SK-N-SH treated with all-trans-retinoic acid at 6 μM for 48 hours (cell line): ENCODE measurements at regions not wholly inside any gene's neighbourhood (a gene's known extent, or its start where the extent isn't known, plus 50 kb on each side); places are given as distances from the start of the nearest gene placed in this dataset.
"Not testable (repeated sequence)": the region's sequence is repeated elsewhere in the genome, so short reads cannot be mapped to it uniquely, and the experiment has no call there.

Experiments used
- ATAC-seq: fragments of 200-7000 bp; cut with Tn5 transposase; 3 replicates; pipeline ENCODE4 v1.9.1; 2020; ENCODE audit warnings: mild to moderate bottlenecking, moderate library complexity
- CSDC2 ChIP-seq: fragments of 250-450 bp; sonication (Bioruptor Pico); IDR thresholded peaks from 2 replicates; pipeline ENCODE4 v1.5.0; 2020; ENCODE audit warnings: mild to moderate bottlenecking, moderate library complexity
- GLIS3 ChIP-seq: fragments of 250-450 bp; sonication (Bioruptor Pico); IDR thresholded peaks from 2 replicates; pipeline ENCODE4 v1.5.0; 2020; ENCODE audit warnings: mild to moderate bottlenecking, moderate library complexity
- ISL1 ChIP-seq: fragments of 250-450 bp; sonication (Bioruptor Pico); IDR thresholded peaks from 2 replicates; pipeline ENCODE4 v2.1.2; 2022; ENCODE audit warnings: mild to moderate bottlenecking, moderate library complexity
- PPARA ChIP-seq: fragments of 250-450 bp; sonication (Bioruptor Pico); IDR thresholded peaks from 2 replicates; pipeline ENCODE4 v1.5.0; 2020; ENCODE audit warnings: mild to moderate bottlenecking, borderline replicate concordance
- RARB ChIP-seq: fragments of 250-450 bp; sonication (Bioruptor Pico); IDR thresholded peaks from 2 replicates; pipeline ENCODE4 v1.8.0; 2021; ENCODE audit warnings: mild to moderate bottlenecking, moderate library complexity
- SNAI2 ChIP-seq: fragments of 250-450 bp; sonication (Bioruptor Pico); IDR thresholded peaks from 2 replicates; pipeline ENCODE4 v1.5.0; 2020; ENCODE audit warnings: mild to moderate bottlenecking, moderate library complexity
- TCF4 ChIP-seq: fragments of 250-450 bp; sonication (Bioruptor Pico); IDR thresholded peaks from 2 replicates; pipeline ENCODE4 v1.8.0; 2021; ENCODE audit warnings: mild to moderate bottlenecking, moderate library complexity, borderline replicate concordance
- TOX ChIP-seq: fragments of 250-450 bp; sonication (Bioruptor Pico); IDR thresholded peaks from 2 replicates; pipeline ENCODE4 v1.8.0; 2021; ENCODE audit warnings: mild to moderate bottlenecking, moderate library complexity, borderline replicate concordance
- TSHZ2 ChIP-seq: fragments of 250-450 bp; sonication (Bioruptor Pico); IDR thresholded peaks from 2 replicates; pipeline ENCODE4 v1.5.0; 2020; ENCODE audit warnings: mild to moderate bottlenecking, moderate library complexity
- ZC3H10 ChIP-seq: fragments of 250-450 bp; sonication (Bioruptor Pico); IDR thresholded peaks from 2 replicates; pipeline ENCODE4 v1.5.1; 2021; ENCODE audit warnings: mild to moderate bottlenecking, moderate library complexity
- ZFP3 ChIP-seq: fragments of 250-450 bp; sonication (Bioruptor Pico); IDR thresholded peaks from 2 replicates; pipeline ENCODE4 v1.5.0; 2020; ENCODE audit warnings: mild to moderate bottlenecking, moderate library complexity
- ZFP30 ChIP-seq: fragments of 450-650 bp; formaldehyde crosslinking; IDR thresholded peaks from 2 replicates; pipeline ENCODE4 v1.5.0; 2022; ENCODE audit warnings: mild to moderate bottlenecking, moderate library complexity
- ZNF565 ChIP-seq: fragments of 450-650 bp; formaldehyde crosslinking; conservative IDR thresholded peaks from 2 replicates; pipeline ENCODE4 v1.5.0; 2020; ENCODE audit warnings: low read depth, mild to moderate bottlenecking, moderate library complexity
- ZNF70 ChIP-seq: fragments of 450-650 bp; formaldehyde crosslinking; IDR thresholded peaks from 2 replicates; pipeline ENCODE4 v1.5.0; 2020; ENCODE audit warnings: mild to moderate bottlenecking, moderate library complexity
- ZNF8 ChIP-seq: fragments of 450-650 bp; formaldehyde crosslinking; IDR thresholded peaks from 2 replicates; pipeline ENCODE4 v1.5.0; 2020; ENCODE audit warnings: mild to moderate bottlenecking, moderate library complexity
- TF ChIP-seq, protein P1 (sequence below): fragments of 250-450 bp; sonication (Bioruptor Pico); IDR thresholded peaks from 2 replicates; pipeline ENCODE4 v1.8.0; 2020; ENCODE audit warnings: mild to moderate bottlenecking, moderate library complexity, borderline replicate concordance
- TF ChIP-seq, protein P2 (sequence below): fragments of 250-450 bp; sonication (Bioruptor Pico); IDR thresholded peaks from 2 replicates; pipeline ENCODE4 v1.5.1; 2021; ENCODE audit warnings: mild to moderate bottlenecking, moderate library complexity
- TF ChIP-seq, protein P3 (sequence below): fragments of 250-450 bp; sonication (Bioruptor Pico); IDR thresholded peaks from 2 replicates; pipeline ENCODE4 v1.8.0; 2021; ENCODE audit warnings: low read depth, mild to moderate bottlenecking, moderate library complexity, borderline replicate concordance

DNA sequence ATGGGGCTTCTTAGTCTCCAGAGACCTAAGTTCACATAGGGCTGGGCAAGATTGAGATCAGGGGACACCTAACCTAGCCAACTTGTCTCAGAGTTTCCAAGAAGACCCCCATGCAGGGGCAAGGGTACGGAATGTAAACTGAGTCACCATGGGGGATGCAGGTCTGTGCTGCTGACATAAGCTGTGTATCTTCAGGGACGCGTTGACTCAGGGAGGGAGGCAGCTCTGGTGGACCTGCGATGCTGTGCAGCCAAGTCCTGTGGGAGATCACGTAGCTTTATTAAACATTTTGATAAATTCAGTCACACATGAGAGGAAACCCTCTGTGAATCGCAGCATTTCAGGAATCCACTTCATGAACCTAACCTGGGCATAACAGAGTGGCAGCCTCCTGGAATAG, 216.0 kb downstream of the ANKRD30B start (continued):
- TF ChIP-seq TSHZ2 (CRISPR knock-in tag), result no peak
- TF ChIP-seq GLIS3, result no peak

- no peak for ATAC-seq
- TF ChIP-seq ISL1 (CRISPR knock-in tag) (no peak), ZC3H10 (CRISPR knock-in tag) (no peak), GLIS3 (no peak), ZFP3 (CRISPR knock-in tag) (no peak), RARB (CRISPR knock-in tag) (no peak), ZNF565 (CRISPR knock-in tag) (no peak), TOX (no peak)
- TF ChIP-seq, protein P1, sequence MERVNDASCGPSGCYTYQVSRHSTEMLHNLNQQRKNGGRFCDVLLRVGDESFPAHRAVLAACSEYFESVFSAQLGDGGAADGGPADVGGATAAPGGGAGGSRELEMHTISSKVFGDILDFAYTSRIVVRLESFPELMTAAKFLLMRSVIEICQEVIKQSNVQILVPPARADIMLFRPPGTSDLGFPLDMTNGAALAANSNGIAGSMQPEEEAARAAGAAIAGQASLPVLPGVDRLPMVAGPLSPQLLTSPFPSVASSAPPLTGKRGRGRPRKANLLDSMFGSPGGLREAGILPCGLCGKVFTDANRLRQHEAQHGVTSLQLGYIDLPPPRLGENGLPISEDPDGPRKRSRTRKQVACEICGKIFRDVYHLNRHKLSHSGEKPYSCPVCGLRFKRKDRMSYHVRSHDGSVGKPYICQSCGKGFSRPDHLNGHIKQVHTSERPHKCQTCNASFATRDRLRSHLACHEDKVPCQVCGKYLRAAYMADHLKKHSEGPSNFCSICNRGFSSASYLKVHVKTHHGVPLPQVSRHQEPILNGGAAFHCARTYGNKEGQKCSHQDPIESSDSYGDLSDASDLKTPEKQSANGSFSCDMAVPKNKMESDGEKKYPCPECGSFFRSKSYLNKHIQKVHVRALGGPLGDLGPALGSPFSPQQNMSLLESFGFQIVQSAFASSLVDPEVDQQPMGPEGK (CRISPR knock-in tag), result no peak
Observed at GRCh38 chr18:14964406-14964805, 216.4 kb downstream of the ANKRD30B start.

DNA sequence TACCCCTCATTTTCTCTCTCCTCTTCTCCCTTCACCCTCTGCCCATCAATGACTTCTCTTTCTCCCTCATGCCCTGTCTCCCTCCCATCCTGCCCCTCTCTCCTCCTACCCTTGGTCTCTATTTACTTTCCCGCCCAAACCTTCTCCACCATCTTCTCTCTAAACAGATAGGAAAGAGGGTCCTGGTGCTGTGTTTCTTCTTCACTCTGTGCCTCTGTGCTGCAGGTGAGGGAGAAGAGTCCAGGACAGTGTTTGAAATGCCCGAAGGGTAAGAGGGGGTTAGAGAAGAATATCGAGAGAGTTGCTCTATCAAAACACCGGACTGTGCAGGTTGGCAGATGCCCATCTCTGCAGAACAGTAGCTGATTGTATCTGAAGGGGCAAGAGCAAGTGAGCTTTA, 217.0 kb downstream of the ANKRD30B start:
- ATAC-seq, result not testable (repeated sequence)

GRCh38 chr18:14965553-14965952, 217.6 kb downstream of the ANKRD30B start:
- TF ChIP-seq CSDC2 (CRISPR knock-in tag) (no peak), ZFP30 (CRISPR knock-in tag) (no peak)
- ATAC-seq, result no peak

DNA sequence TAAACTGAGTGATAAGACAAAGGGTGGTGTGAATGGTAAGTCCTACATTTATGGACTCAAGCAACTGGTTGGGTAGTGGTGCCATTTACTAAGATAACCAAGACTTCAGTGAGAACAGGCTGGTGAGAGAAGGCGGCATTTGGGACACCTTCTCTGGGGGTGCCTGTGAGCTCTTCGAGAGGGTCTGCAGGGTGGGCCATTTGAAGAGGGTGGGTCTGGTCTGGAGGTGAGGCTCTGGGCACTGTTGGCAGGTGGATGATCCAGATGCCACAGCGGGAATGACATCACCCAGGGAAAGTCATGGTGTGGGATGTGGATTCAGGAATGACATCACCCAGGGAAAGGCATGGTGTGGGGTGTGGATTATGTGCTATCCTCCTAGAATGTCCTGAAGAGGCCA, 219.3 kb downstream of the ANKRD30B start:
- ATAC-seq, result not testable (repeated sequence)

- TF ChIP-seq ZFP30 (CRISPR knock-in tag), result no peak
- no peak for TF ChIP-seq ZNF565 (CRISPR knock-in tag)
- no peak for TF ChIP-seq GLIS3
- no peak for TF ChIP-seq PPARA (CRISPR knock-in tag)
- TF ChIP-seq ZNF8 (CRISPR knock-in tag), result no peak
- TF ChIP-seq, protein P2, sequence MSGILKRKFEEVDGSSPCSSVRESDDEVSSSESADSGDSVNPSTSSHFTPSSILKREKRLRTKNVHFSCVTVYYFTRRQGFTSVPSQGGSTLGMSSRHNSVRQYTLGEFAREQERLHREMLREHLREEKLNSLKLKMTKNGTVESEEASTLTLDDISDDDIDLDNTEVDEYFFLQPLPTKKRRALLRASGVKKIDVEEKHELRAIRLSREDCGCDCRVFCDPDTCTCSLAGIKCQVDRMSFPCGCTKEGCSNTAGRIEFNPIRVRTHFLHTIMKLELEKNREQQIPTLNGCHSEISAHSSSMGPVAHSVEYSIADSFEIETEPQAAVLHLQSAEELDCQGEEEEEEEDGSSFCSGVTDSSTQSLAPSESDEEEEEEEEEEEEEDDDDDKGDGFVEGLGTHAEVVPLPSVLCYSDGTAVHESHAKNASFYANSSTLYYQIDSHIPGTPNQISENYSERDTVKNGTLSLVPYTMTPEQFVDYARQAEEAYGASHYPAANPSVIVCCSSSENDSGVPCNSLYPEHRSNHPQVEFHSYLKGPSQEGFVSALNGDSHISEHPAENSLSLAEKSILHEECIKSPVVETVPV (CRISPR knock-in tag), result no peak
- TF ChIP-seq TOX, result no peak
- TF ChIP-seq ZC3H10 (CRISPR knock-in tag), result no peak
- TF ChIP-seq SNAI2 (CRISPR knock-in tag), result no peak
- no peak for TF ChIP-seq ZNF70 (CRISPR knock-in tag)
- TF ChIP-seq TCF4 (CRISPR knock-in tag), result no peak
- TF ChIP-seq, protein P3, sequence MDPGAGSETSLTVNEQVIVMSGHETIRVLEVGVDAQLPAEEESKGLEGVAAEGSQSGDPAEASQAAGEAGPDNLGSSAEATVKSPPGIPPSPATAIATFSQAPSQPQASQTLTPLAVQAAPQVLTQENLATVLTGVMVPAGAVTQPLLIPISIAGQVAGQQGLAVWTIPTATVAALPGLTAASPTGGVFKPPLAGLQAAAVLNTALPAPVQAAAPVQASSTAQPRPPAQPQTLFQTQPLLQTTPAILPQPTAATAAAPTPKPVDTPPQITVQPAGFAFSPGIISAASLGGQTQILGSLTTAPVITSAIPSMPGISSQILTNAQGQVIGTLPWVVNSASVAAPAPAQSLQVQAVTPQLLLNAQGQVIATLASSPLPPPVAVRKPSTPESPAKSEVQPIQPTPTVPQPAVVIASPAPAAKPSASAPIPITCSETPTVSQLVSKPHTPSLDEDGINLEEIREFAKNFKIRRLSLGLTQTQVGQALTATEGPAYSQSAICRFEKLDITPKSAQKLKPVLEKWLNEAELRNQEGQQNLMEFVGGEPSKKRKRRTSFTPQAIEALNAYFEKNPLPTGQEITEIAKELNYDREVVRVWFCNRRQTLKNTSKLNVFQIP (CRISPR knock-in tag), result no peak
- peak; percentile 47 for ATAC-seq
Observed at GRCh38 chr18:14969500-14969899, 221.5 kb downstream of the ANKRD30B start.
